ENCODE measurements at regions not wholly inside any gene's neighbourhood (a gene's known extent, or its start where the extent isn't known, plus 50 kb on each side); places are given as distances from the start of the nearest gene placed in this dataset.
A peak's percentile ranks its signal among the peaks of the same experiment; 100 is the strongest.

GRCh38 chr6:144335311-144335861, 50.3 kb downstream of the UTRN start:
- Mint-ChIP-seq H3K27ac (peak overlapping the region; percentile 80), H3K27me3 (ENCODE audit: insufficient read depth) (no peaks in the 10 kb centered on the region), H3K4me3 (peak overlapping the region; percentile 78), H3K9me3 (no peaks in the 10 kb centered on the region), H3K4me1 (ENCODE audit: low read depth) (peaks cover 54% of the 10 kb centered on the region), H3K36me3 (ENCODE audit: low read depth) (no peaks in the 10 kb centered on the region)
- intact Hi-C loops (cut with micrococcal nuclease) = loop anchor here (1.0 to 2.0 kb wide), 2 partner anchors 12 to 51 kb away; partner anchors contain the start of gene UTRN
- DNase-seq (ENCODE audit: low spot score) = no peak

DNA sequence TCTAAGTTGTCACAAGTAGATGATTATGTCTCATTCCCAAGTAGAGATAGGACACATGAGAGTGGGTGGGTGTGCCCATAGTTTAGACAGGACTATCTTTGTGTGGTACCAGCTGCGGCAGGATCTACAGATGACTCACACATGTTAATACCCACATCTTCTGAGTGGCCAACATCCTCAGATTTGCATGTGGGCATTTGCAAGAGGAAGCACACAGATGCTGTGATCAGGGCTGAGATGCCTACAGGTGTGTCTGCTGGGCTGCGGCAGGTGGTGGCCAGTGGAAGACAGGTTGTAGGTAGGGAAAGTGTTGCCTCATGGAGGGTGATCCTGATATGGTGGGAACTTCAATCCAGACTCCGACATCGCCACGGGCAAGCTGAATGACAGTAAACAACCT, 50.8 kb downstream of the UTRN start:
- peak overlapping the region; percentile 78 for H3K4me3 Mint-ChIP-seq
- DNase-seq (ENCODE audit: low spot score) = no peak
- H3K27me3 Mint-ChIP-seq (ENCODE audit: insufficient read depth) = no peaks in the 10 kb centered on the region
- H3K4me1 Mint-ChIP-seq (ENCODE audit: low read depth) = peaks cover 54% of the 10 kb centered on the region
- H3K27ac Mint-ChIP-seq = peak overlapping the region; percentile 80
- no peaks in the 10 kb centered on the region for H3K9me3 Mint-ChIP-seq
- intact Hi-C loops (cut with micrococcal nuclease) = loop anchor here (1.0 to 2.0 kb wide), 2 partner anchors 13 to 51 kb away; partner anchors contain the start of gene UTRN
- no peaks in the 10 kb centered on the region for H3K36me3 Mint-ChIP-seq (ENCODE audit: low read depth)

DNA sequence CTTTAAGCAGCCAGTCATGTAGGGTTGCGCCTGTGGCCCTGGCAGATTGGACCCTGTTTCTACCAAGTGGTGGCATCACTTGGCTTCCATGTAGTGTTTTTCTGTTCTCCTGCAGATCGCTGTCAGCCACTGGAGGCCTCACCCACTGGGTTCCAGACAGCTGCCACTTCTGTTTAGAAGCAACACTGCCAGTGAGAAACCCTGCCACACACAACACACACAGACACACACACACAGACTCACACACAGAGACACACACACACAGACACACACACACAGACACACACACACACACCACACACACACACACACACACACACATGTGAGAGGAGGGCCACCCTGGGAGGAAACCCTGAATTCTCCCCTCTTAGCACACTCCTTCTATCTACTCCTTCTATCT, 51.8 kb downstream of the UTRN start:
- H3K36me3 Mint-ChIP-seq (ENCODE audit: low read depth) = no peaks in the 10 kb centered on the region
- intact Hi-C loops (cut with micrococcal nuclease) = no loop called here
- H3K9me3 Mint-ChIP-seq = no peaks in the 10 kb centered on the region

DNA sequence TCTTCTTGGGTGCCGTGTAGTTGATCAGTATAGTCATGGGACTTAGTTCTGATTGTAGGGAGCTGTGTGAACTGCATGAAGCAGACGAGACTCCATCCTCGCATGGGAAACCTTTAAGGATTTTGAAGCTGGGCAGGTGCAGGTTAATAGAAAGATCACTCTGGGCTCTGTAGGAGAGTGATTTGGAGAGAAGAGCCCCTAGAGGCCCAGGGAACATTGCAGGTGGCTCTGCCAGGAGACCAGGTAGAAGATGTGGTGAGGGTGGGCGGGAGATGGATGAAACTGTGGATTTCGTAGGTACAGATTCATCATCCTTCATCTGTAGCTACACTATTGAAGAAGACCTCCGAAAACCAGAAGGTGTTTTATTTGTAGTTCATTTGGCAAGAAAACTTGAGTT, 53.3 kb downstream of the UTRN start:
- peaks cover 65% of the 10 kb centered on the region for H3K4me1 Mint-ChIP-seq (ENCODE audit: low read depth)

More for the DNA sequence above, 51.8 kb downstream of the UTRN start:
- Mint-ChIP-seq H3K27ac (no peak overlapping the region), H3K4me1 (ENCODE audit: low read depth) (peaks cover 55% of the 10 kb centered on the region), H3K27me3 (ENCODE audit: insufficient read depth) (no peaks in the 10 kb centered on the region), H3K4me3 (no peak overlapping the region)
- DNase-seq (ENCODE audit: low spot score) = no peak

DNA sequence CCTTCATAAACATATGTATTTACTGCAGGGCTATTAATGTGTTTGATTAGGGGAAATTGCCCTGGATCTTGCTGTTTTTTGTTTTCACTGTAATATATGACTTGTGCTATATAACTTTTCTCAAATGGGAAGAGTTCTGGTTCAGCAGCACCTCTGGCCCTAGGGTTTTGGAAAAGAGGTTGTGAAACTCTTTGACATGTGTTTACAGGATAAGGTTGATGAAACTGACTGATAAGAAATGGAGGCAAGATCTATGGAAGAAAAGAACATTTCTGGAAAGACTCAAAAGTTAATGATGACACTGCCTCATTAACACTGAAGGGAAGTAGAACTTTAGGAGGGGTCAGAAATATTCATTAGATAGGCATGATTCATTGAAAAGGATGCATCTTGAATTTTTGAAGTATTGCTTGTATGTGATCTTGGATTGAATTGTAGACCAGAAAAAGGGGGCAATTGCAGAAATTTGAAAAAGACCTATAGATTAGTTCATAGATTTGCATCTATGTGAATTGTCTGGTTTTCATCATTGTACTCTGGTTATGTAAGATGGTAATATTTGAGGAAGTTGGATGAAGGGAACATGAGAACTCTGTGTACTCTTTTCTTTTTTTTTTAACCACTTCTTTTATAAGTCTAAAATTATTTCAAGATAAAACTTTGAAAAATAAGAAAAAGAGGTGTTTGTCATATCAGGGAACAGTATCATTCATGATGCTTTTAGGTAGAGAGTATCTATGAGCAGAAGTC, 54.0 kb downstream of the UTRN start:
- Mint-ChIP-seq H3K4me1 (ENCODE audit: low read depth) (peaks cover 68% of the 10 kb centered on the region), H3K9me3 (no peaks in the 10 kb centered on the region), H3K27ac (no peak overlapping the region), H3K4me3 (no peak overlapping the region), H3K36me3 (ENCODE audit: low read depth) (no peaks in the 10 kb centered on the region), H3K27me3 (ENCODE audit: insufficient read depth) (no peaks in the 10 kb centered on the region)
- intact Hi-C loops (cut with micrococcal nuclease) = no loop called here
- no peak for DNase-seq (ENCODE audit: low spot score)

More for the DNA sequence above, 53.3 kb downstream of the UTRN start:
- Mint-ChIP-seq H3K4me3 (no peak overlapping the region), H3K9me3 (no peaks in the 10 kb centered on the region), H3K36me3 (ENCODE audit: low read depth) (no peaks in the 10 kb centered on the region), H3K27me3 (ENCODE audit: insufficient read depth) (no peaks in the 10 kb centered on the region), H3K27ac (no peak overlapping the region)
- intact Hi-C loops (cut with micrococcal nuclease) = no loop called here
- no peak for DNase-seq (ENCODE audit: low spot score)

DNA sequence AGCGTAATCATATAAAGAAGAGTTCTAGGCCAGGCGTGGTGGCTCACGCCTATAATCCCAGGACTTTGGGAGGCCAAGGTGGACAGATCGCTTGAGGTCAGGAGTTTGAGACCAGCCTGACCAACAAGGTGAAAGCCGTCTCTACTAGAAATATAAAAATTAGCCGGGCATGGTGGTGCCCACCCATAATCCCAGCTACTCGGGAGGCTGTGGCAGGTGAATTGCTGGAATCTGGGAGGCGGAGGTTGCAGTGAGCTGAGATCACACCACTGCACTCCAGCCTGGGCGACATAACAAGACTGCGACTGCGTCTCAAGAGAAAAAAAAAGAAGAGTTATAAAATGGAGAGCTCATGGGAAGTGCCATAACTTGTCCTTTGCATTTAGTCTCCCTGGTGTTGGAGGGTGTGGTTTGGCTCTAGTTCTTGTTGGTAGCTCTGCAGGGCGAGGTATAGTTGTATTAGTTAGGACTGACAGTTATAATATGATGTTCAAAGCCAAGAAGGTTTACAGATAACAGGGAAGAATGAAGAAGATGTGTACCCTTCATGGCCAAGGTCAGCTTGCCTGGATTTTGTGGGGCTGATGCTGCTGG, 54.8 kb downstream of the UTRN start:
- H3K4me1 Mint-ChIP-seq (ENCODE audit: low read depth) = peaks cover 67% of the 10 kb centered on the region
- no peak for DNase-seq (ENCODE audit: low spot score)
- H3K4me3 Mint-ChIP-seq = no peak overlapping the region
- H3K36me3 Mint-ChIP-seq (ENCODE audit: low read depth) = peaks cover 2% of the 10 kb centered on the region
- no peaks in the 10 kb centered on the region for H3K27me3 Mint-ChIP-seq (ENCODE audit: insufficient read depth)
- intact Hi-C loops (cut with micrococcal nuclease) = loop anchor here (5.0 to 10.0 kb wide), 4 partner anchors 498 to 1495 kb away; partner anchors contain the start of genes FBXO30 and LTV1
- H3K27ac Mint-ChIP-seq = no peak overlapping the region
- no peaks in the 10 kb centered on the region for H3K9me3 Mint-ChIP-seq

GRCh38 chr6:144340541-144341371, 55.6 kb downstream of the UTRN start:
- H3K4me1 Mint-ChIP-seq (ENCODE audit: low read depth) = peaks cover 66% of the 10 kb centered on the region
- peaks cover 2% of the 10 kb centered on the region for H3K36me3 Mint-ChIP-seq (ENCODE audit: low read depth)
- no peak for DNase-seq (ENCODE audit: low spot score)
- no peak overlapping the region for H3K27ac Mint-ChIP-seq
- intact Hi-C loops (cut with micrococcal nuclease) = loop anchor here (5.0 to 10.0 kb wide), 4 partner anchors 498 to 1496 kb away; partner anchors contain the start of genes FBXO30 and LTV1
- H3K9me3 Mint-ChIP-seq = no peaks in the 10 kb centered on the region
- H3K4me3 Mint-ChIP-seq = no peak overlapping the region
- no peaks in the 10 kb centered on the region for H3K27me3 Mint-ChIP-seq (ENCODE audit: insufficient read depth)

DNA sequence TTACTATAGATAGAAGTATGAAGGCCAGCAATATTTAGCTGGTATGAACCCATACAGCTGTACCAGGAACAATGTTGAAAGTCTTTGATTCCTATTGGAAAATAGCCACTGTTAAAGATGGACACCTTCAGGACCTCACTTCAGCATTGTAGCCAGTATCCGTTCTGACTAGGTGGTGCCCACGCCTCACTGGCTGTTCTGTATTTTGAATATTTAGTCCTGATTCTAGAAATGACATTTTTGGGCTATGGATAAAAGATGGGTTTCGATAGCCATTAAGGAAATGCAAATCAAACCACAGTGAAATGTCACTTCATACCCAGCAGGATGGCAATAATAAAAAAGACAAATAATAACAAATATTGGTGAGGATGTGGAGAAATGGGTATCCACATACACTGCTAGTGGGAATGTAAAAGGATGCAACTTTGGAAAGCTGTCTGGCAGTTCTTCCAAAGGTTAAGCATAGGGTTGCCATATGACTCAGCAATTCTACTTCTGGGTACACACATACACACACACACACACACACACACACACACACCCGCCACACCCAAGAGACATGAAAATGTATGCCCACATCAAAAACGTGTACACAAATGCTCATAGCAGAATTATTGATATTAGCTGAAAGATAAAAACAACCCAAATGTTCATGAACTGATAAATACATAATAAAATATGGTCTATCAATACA, 56.8 kb downstream of the UTRN start:
- no peaks in the 10 kb centered on the region for H3K9me3 Mint-ChIP-seq
- no peaks in the 10 kb centered on the region for H3K27me3 Mint-ChIP-seq (ENCODE audit: insufficient read depth)
- H3K27ac Mint-ChIP-seq = no peak overlapping the region
- DNase-seq (ENCODE audit: low spot score) = no peak
- no peak overlapping the region for H3K4me3 Mint-ChIP-seq
- peaks cover 59% of the 10 kb centered on the region for H3K4me1 Mint-ChIP-seq (ENCODE audit: low read depth)
- intact Hi-C loops (cut with micrococcal nuclease) = loop anchor here (5.0 to 10.0 kb wide), 4 partner anchors 500 to 1497 kb away; partner anchors contain the start of genes FBXO30 and LTV1
- H3K36me3 Mint-ChIP-seq (ENCODE audit: low read depth) = peaks cover 5% of the 10 kb centered on the region

- peaks cover 5% of the 10 kb centered on the region for H3K9me3 Mint-ChIP-seq
- peaks cover 16% of the 10 kb centered on the region for H3K36me3 Mint-ChIP-seq (ENCODE audit: low read depth)
- no peaks in the 10 kb centered on the region for H3K27me3 Mint-ChIP-seq (ENCODE audit: insufficient read depth)
- peaks cover 65% of the 10 kb centered on the region for H3K4me1 Mint-ChIP-seq (ENCODE audit: low read depth)
- peak overlapping the region; percentile 98 for H3K27ac Mint-ChIP-seq
- DNase-seq (ENCODE audit: low spot score) = peak; percentile 36
- intact Hi-C loops (cut with micrococcal nuclease) = loop anchor here (1.0 to 10.0 kb wide), 13 partner anchors 10 to 1499 kb away; partner anchors contain the start of genes FBXO30, LTV1, SF3B5 and UTRN
- H3K4me3 Mint-ChIP-seq = peak overlapping the region; percentile 96
These were observed 58.7 kb downstream of the UTRN start for GRCh38 chr6:144343701-144344428.

- Mint-ChIP-seq H3K27ac (peak overlapping the region; percentile 98), H3K36me3 (ENCODE audit: low read depth) (peaks cover 17% of the 10 kb centered on the region), H3K27me3 (ENCODE audit: insufficient read depth) (no peaks in the 10 kb centered on the region), H3K4me3 (peak overlapping the region; percentile 96), H3K4me1 (ENCODE audit: low read depth) (peaks cover 67% of the 10 kb centered on the region), H3K9me3 (peaks cover 5% of the 10 kb centered on the region)
- intact Hi-C loops (cut with micrococcal nuclease) = loop anchor here (1.0 to 10.0 kb wide), 13 partner anchors 10 to 1500 kb away; partner anchors contain the start of genes FBXO30, LTV1, SF3B5 and UTRN
- DNase-seq (ENCODE audit: low spot score) = peak; percentile 39
These were observed 59.5 kb downstream of the UTRN start for GRCh38 chr6:144344646-144345045.

GRCh38 chr6:144345451-144345850, 60.3 kb downstream of the UTRN start:
- intact Hi-C loops (cut with micrococcal nuclease) = loop anchor here (2.0 to 10.0 kb wide), 5 partner anchors 61 to 1501 kb away; partner anchors contain the start of genes FBXO30 and UTRN
- peak overlapping the region; percentile 96 for H3K4me3 Mint-ChIP-seq
- no peaks in the 10 kb centered on the region for H3K27me3 Mint-ChIP-seq (ENCODE audit: insufficient read depth)
- H3K4me1 Mint-ChIP-seq (ENCODE audit: low read depth) = peaks cover 75% of the 10 kb centered on the region
- H3K36me3 Mint-ChIP-seq (ENCODE audit: low read depth) = peaks cover 18% of the 10 kb centered on the region
- peaks cover 5% of the 10 kb centered on the region for H3K9me3 Mint-ChIP-seq
- DNase-seq (ENCODE audit: low spot score) = no peak
- H3K27ac Mint-ChIP-seq = peak overlapping the region; percentile 98

Data from activated T-helper 1 cell treated with anti-CD3 and anti-CD28 coated beads, Interleukin-12 subunit alpha, Interleukin-12 subunit beta, Interleukin-2, Interleukin-4 antibody, amounts not matched to agents 30 ng/mL and 10 ng/mL and 1 ng/mL, durations not matched to agents 14 hours and 24 hours and 36 hours (primary cell).